T-helper 1 cell treated with Interleukin-12 subunit alpha and Interleukin-12 subunit beta and Interleukin-4 antibody, amounts not matched to agents 30 μg/mL and 1 μg/mL, for 36 hours (primary cell): ENCODE measurements at regions not wholly inside any gene's neighbourhood (a gene's known extent, or its start where the extent isn't known, plus 50 kb on each side); places are given as distances from the start of the nearest gene placed in this dataset.

ENCODE experiments used
- H3K27ac Mint-ChIP-seq: one replicate; pipeline ENCODE4 v1.8.0; 2021; ENCODE audit warnings: mild to moderate bottlenecking, mixed read lengths
- H3K27me3 Mint-ChIP-seq: one replicate; pipeline ENCODE4 v1.8.0; 2021; ENCODE audit warnings: low read depth, mixed read lengths
- H3K36me3 Mint-ChIP-seq: one replicate; pipeline ENCODE4 v1.8.0; 2021; ENCODE audit warnings: low read depth, mixed read lengths
- H3K4me1 Mint-ChIP-seq: one replicate; pipeline ENCODE4 v1.8.0; 2021; ENCODE audit warnings: low read depth, mixed read lengths
- H3K4me3 Mint-ChIP-seq: one replicate; pipeline ENCODE4 v1.8.0; 2021; ENCODE audit warnings: mild to moderate bottlenecking, moderate library complexity, mixed read lengths
- H3K9me3 Mint-ChIP-seq: one replicate; pipeline ENCODE4 v1.8.0; 2021; ENCODE audit warnings: mixed read lengths

DNA sequence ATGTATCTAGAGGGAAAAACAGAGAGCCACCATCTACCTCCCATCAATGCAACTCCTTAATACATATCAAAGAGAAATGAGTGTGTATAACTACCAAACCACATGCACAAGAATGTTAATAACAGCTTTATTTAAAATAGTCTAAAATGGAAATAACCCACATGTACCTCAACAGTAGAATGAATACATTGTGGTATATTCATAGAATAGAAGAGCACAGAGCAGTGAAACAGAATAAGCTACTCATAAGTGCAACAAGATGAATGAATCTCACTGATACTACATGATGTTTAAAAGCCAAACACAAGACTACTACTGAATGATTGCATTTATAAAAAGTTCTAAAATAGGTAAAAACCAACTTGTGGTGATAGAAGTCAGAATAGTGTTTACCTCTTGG, 232.5 kb downstream of the BTG1 start:
- no peaks in the 10 kb centered on the region for H3K9me3 Mint-ChIP-seq
- H3K27ac Mint-ChIP-seq = no peak overlapping the region
- H3K4me1 Mint-ChIP-seq = no peaks in the 10 kb centered on the region
- H3K4me3 Mint-ChIP-seq = no peak overlapping the region
- H3K36me3 Mint-ChIP-seq = no peaks in the 10 kb centered on the region
- no peaks in the 10 kb centered on the region for H3K27me3 Mint-ChIP-seq

DNA sequence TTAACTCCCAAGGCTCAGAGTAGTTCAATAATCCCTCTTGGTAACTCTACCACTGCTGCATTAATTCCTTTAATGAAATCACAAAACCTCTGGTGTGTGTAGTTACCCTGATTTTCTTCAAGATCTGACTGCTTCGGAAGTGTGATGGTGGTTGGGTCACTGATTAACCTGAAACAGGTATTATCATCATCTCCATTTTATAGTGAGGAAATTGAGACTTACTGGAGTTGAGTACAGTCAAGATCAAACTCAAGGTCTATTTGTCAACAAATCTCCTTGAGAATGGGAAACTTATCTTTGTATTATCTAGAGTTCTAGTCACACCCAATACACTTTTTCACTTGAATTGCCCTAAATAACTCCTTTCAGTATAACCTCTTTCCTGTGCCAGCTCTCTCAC, 233.5 kb downstream of the BTG1 start:
- H3K4me1 Mint-ChIP-seq = peaks cover 2% of the 10 kb centered on the region
- H3K27me3 Mint-ChIP-seq = no peaks in the 10 kb centered on the region
- H3K36me3 Mint-ChIP-seq = no peaks in the 10 kb centered on the region
- no peak overlapping the region for H3K4me3 Mint-ChIP-seq
- no peak overlapping the region for H3K27ac Mint-ChIP-seq
- H3K9me3 Mint-ChIP-seq = peaks cover 4% of the 10 kb centered on the region

DNA sequence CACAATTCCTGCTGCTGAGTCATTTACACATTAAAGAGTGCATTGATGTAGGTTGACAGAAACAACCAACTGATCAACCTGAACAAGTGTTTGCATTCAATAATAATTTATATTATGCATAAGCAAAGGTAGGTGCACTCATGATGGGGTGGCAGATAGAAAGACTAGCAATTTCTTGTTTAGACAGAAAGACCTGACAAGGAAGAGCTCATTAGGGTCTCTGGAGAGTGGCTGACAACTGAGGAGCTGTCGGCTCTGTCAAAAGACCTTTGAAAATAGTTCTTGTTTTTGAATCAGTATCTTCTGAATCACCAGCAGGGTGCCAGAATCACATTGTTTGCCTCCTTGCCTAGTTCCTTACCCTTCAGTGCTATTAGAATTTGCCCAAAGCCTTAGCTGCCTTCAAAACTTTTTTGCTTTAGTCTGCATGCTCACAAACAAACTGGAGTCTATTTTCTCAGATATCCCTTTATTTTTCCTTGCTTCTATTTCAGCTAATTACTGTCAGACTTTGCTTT, 234.7 kb downstream of the BTG1 start:
- H3K4me3 Mint-ChIP-seq = no peak overlapping the region
- H3K36me3 Mint-ChIP-seq = no peaks in the 10 kb centered on the region
- H3K4me1 Mint-ChIP-seq = peaks cover 2% of the 10 kb centered on the region
- H3K27me3 Mint-ChIP-seq = no peaks in the 10 kb centered on the region
- H3K9me3 Mint-ChIP-seq = peaks cover 7% of the 10 kb centered on the region
- H3K27ac Mint-ChIP-seq = no peak overlapping the region

DNA sequence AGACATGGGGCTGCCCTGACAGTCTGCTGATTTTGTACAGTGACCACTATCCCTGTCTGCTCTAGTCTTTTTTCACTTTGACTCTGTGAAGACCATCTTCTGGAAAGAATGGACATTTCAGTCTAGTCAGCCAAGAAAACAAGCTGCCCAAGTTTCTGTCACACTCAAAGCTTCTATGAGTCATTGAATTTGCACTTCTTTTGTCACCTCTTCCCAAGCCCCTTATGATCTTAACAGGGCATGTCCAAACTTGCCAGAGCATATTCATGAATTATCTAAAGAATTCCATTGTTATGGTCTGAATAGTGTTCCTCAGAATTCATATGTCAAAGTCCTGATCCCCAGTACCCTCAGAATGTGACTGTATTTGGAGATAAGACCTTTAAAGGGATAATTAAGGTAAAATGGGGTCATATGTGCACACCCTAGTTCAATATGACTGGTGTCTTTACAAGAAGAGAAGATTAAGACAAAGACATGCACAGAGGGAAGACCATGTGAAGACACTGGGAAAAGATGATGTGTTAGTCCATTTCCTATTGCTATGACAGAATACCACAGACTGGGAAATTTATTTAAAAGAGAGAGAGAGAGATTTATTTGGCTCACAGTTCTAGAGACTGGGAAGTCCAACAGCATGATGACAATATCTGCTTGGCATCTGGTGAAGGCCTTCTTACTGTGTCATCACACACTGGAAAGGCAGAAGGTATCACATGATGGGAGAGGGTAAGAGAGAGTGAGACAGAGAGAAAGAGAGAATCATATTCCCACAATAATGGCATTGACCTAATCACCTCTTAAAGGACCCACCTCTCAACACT, 242.6 kb downstream of the BTG1 start:
- Mint-ChIP-seq H3K4me3 (no peak overlapping the region), H3K27ac (no peak overlapping the region), H3K27me3 (no peaks in the 10 kb centered on the region), H3K4me1 (peaks cover 6% of the 10 kb centered on the region), H3K9me3 (peaks cover 37% of the 10 kb centered on the region), H3K36me3 (peaks cover 7% of the 10 kb centered on the region)

DNA sequence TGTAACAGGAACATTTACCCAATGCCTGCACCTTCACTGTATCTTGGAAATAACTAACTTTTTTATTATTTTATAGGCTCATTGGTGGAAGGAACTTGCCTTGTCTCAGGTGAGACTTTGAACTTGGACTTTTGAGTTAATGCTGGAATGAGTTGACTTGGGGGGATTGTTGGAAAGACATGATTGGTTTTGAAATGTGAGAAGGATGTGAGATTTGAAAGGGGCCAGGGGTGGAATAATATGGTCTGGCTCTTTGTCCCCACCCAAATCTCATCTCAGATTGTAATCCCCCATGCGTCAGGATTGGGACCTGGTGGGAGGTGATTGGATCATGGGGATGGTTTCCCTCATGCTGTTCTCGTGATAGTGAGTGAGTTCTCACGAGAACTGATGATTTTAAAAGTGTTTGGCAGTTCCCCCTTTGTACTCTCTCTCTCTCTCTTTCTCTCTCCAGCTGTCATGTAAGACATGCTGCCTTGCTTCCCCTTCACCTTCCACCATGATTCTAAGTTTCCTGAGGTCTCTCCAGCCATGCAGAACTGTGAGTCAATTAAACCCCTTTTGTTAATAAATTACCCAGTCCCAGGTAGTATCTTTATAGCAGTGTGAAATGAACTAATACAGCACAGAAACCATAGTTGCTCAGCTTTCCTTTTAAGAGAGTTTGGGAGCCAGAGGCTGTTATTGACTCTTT, 244.1 kb downstream of the BTG1 start:
- H3K36me3 Mint-ChIP-seq = peaks cover 7% of the 10 kb centered on the region
- no peaks in the 10 kb centered on the region for H3K27me3 Mint-ChIP-seq
- H3K4me3 Mint-ChIP-seq = no peak overlapping the region
- H3K27ac Mint-ChIP-seq = no peak overlapping the region
- H3K4me1 Mint-ChIP-seq = peaks cover 4% of the 10 kb centered on the region
- peaks cover 30% of the 10 kb centered on the region for H3K9me3 Mint-ChIP-seq

DNA sequence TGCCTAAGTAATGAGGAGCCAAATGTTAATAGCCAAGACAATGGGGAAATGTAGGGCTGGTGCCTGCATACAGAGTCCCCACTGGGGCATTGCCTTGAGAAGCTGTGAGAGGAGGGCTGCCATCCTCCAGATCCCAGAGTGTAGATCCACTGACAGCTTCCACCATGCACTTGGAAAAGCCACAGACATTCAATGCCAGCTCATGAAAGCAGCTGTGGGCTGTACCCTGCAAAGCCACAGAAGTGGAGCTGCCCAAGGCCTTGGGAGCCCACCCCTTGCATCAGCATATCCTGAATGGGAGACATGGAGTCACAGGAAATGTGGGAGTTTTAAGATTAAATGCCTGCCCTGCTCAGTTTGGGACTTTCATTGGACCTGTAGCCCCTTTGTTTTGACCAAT, 244.7 kb downstream of the BTG1 start:
- peaks cover 30% of the 10 kb centered on the region for H3K9me3 Mint-ChIP-seq
- no peak overlapping the region for H3K27ac Mint-ChIP-seq
- H3K4me1 Mint-ChIP-seq = peaks cover 4% of the 10 kb centered on the region
- H3K27me3 Mint-ChIP-seq = no peaks in the 10 kb centered on the region
- peaks cover 7% of the 10 kb centered on the region for H3K36me3 Mint-ChIP-seq
- H3K4me3 Mint-ChIP-seq = no peak overlapping the region

DNA sequence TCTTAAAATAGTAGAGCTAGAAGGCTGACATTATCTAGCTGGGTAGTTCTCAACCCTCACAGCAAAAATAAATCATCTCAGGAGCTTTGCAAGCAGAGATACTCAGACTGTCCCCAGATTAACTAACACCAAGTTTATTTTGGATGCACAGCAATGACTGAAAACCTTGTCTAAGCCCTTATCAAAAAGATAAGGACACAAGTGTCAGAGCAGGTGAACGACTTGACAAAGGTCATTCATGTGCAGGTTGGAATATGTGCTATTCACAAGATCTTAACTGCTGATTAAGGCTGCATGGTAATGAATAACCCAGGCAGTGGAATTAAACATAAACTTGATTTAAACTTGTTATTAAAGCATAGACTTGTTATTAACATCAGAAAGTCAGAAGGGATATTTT, 246.6 kb downstream of the BTG1 start:
- Mint-ChIP-seq H3K9me3 (peaks cover 19% of the 10 kb centered on the region), H3K4me3 (no peak overlapping the region), H3K36me3 (peaks cover 7% of the 10 kb centered on the region), H3K4me1 (no peaks in the 10 kb centered on the region), H3K27ac (no peak overlapping the region), H3K27me3 (no peaks in the 10 kb centered on the region)

DNA sequence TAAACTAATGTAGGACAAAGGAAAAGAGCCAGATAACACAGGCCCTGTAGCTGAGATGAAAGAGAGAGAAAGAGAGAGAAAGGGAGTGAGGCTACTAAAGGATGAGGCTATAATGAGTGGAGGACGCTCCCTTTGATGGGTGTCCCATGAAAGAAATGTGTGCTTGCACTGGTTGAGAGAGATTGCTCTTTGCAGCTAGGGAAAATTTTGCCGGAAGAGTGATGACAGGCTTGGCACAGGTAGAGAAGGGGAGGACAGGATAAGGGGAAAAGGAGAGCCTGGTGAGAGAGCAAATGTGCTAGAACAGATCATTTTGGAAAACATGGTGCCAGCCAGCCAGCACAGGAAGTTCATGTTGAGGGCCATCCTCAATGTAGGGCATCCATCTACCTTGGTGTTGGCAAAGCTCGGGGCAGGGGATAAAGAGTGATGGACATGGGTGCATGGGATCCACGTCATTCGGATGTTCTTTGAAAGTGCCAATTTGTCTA, 248.6 kb downstream of the BTG1 start:
- no peaks in the 10 kb centered on the region for H3K27me3 Mint-ChIP-seq
- peaks cover 4% of the 10 kb centered on the region for H3K36me3 Mint-ChIP-seq
- H3K4me3 Mint-ChIP-seq = no peak overlapping the region
- no peak overlapping the region for H3K27ac Mint-ChIP-seq
- no peaks in the 10 kb centered on the region for H3K4me1 Mint-ChIP-seq
- H3K9me3 Mint-ChIP-seq = peaks cover 8% of the 10 kb centered on the region

DNA sequence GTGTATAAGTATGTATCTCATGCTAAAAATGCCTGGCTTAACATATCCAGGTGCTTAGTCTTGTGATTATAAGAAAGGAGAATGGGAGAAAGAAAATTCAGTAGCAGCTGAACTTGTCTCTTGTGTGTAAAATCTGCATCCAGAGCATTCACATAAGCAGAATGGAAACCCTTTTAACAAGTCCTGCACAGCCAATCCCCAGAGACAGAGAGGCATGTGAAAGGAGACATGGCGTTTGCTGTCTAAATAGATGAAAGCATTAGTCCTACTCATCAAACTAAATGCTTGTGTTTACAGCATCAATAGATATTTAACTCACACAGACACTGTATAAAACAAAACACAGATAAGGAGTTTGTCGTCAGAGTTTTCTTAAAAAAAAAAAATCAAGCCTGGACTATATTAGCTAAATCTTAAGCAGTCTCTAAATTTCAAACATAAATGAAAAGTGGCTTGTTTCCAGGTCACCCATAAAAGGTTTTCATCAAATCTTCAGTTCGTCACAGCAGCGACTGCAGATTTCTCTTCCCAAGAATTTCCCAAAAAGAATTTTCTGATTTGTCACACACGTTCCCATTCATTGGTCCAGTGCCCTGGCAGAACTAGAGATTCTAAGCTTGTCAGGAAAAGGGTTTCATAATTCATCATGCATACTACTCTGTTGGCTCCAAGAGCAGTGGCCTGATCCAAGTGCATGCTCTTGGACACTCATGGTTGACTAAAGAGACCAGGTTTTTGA, 249.2 kb downstream of the BTG1 start:
- Mint-ChIP-seq H3K27ac (no peak overlapping the region), H3K27me3 (no peaks in the 10 kb centered on the region), H3K36me3 (peaks cover 4% of the 10 kb centered on the region), H3K9me3 (peaks cover 8% of the 10 kb centered on the region), H3K4me1 (no peaks in the 10 kb centered on the region), H3K4me3 (no peak overlapping the region)

DNA sequence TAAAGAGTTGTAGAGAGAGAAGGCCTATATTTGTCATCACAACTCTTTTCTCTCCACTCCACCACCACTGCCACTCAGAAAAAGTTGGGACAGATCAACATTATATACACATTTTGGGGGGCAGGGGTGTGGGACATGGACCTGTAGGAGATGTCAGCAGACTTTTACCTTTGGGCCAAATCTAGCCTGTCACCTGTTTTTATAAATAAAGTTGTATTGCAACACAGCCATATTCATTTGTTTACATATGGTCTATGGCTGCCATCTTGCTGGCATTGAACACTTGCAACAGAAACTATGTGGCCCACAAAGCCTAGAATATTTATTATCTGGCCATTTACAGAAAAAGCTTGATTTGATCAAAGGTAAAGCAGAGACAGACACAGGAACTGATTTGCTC, 250.7 kb downstream of the BTG1 start:
- H3K27me3 Mint-ChIP-seq = no peaks in the 10 kb centered on the region
- H3K4me3 Mint-ChIP-seq = no peak overlapping the region
- H3K9me3 Mint-ChIP-seq = no peaks in the 10 kb centered on the region
- H3K4me1 Mint-ChIP-seq = no peaks in the 10 kb centered on the region
- no peak overlapping the region for H3K27ac Mint-ChIP-seq
- H3K36me3 Mint-ChIP-seq = peaks cover 2% of the 10 kb centered on the region

DNA sequence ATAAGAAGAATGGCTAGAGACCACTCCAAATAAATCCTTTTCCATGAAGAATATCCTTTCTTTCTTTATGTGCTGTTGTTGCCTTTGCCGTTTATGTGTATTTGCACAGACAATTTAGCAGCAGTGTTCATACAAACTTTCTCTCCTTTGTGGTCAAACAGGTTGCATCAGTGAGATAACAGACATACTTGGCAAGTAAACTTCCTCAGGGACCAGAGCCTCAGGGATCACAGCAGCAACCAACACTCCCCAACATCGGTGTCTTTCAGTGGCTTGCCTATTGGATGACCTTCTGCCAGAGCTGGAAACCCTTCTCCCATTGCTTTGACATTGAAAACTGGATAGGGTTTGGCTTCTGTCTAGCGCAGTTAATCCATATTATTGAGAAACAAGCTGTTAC, 252.2 kb downstream of the BTG1 start:
- H3K27ac Mint-ChIP-seq = no peak overlapping the region
- no peak overlapping the region for H3K4me3 Mint-ChIP-seq
- H3K4me1 Mint-ChIP-seq = no peaks in the 10 kb centered on the region
- no peaks in the 10 kb centered on the region for H3K9me3 Mint-ChIP-seq
- H3K27me3 Mint-ChIP-seq = no peaks in the 10 kb centered on the region
- peaks cover 2% of the 10 kb centered on the region for H3K36me3 Mint-ChIP-seq

DNA sequence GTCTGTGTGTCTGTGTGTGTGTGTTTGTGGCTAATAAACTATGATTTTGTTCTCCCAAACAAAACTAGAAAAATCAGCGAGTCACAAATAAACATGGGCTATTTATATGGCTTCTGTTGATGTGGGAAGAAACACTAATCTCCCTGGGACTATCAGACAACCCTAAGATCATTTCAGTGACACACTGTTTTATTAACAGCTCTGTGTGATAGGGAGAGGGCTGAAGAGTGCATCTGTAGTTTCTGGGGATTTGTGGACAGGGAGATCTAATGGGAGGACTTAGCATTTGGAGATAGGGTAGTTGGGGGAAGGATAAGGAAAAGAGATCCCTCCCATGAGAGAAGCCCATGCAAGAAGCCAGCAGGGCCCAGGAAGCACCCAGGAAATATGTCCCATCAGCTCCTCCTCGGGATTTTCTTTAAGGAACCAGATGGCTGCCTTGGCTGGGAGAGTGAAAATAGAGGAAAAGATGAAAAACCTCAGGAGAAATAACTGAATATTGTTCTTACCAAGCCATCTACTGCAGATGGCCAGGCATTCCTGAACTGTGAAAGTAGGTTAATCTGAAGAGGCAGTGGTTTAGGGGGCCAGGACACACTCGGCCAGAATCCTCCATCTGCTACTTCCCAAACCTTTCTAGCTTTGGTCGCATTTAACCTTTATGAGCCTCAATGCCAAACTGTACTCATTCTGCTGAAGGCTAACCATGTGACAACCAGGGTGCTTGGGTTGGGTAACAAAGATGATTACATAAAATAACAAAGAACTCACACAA, 253.4 kb downstream of the BTG1 start:
- Mint-ChIP-seq H3K9me3 (no peaks in the 10 kb centered on the region), H3K27me3 (no peaks in the 10 kb centered on the region), H3K36me3 (peaks cover 2% of the 10 kb centered on the region), H3K4me1 (no peaks in the 10 kb centered on the region), H3K27ac (peak overlapping the region; percentile 27), H3K4me3 (no peak overlapping the region)

DNA sequence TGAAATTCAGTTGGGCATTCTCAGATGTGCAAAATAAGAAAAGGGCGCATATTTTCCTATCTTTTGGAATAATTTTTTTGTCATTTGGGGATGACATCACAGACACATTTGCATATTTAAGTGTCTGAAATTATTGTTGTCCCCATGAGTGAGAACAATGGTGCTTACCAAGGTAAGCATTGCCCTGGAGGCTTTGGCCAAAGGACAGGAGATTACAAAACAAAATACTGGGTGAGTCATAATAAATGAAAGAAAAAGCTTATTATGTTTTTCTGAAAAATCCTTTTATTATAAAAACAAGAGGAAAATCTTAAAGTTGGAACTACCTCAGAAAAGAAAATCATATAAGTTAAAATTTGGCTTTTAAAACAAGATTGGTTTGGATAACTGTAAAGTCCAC, 254.9 kb downstream of the BTG1 start:
- Mint-ChIP-seq H3K9me3 (no peaks in the 10 kb centered on the region), H3K36me3 (peaks cover 2% of the 10 kb centered on the region), H3K27me3 (no peaks in the 10 kb centered on the region), H3K27ac (no peak overlapping the region), H3K4me1 (no peaks in the 10 kb centered on the region), H3K4me3 (no peak overlapping the region)

DNA sequence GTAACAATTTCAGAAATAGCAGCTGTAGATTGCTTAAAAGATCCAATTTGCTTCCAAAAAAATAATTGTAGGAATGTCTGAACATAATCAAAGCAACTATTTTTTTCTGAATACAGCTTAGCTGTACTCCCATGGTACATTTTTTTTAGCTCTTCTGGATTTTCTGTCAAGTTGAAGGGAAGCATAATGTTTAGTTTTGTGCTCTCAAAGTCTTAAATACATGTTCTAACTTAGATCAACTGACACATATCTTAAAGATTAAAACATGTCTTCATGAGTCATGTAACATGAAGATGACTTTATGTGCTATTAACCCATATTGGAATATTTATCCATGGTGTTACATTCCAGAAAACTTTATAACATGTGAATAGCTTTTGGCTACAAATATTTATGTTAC, 255.7 kb downstream of the BTG1 start:
- Mint-ChIP-seq H3K27me3 (no peaks in the 10 kb centered on the region), H3K4me1 (no peaks in the 10 kb centered on the region), H3K4me3 (no peak overlapping the region), H3K36me3 (peaks cover 2% of the 10 kb centered on the region), H3K9me3 (no peaks in the 10 kb centered on the region), H3K27ac (no peak overlapping the region)
